B cell (primary cell): ENCODE measurements at regions not wholly inside any gene's neighbourhood (a gene's known extent, or its start where the extent isn't known, plus 50 kb on each side); places are given as distances from the start of the nearest gene placed in this dataset.

Source experiments
- ATAC-seq: fragments of 200-7000 bp; cut with Tn5 transposase; one replicate; pipeline ENCODE4 v1.10.0; 2021; ENCODE audit warnings: low read depth, mild to moderate bottlenecking, moderate number of reproducible peaks, moderate library complexity
- CTCF ChIA-PET: fragments of 350-600 bp; sonication (Branson Sonifier 250); formaldehyde crosslinking; loops from one replicate; lab custom pipeline; 2021; ENCODE audit warnings: antibody characterized with exemption, inconsistent platforms; lab: Charles Lee
- POLR2A ChIA-PET: fragments of 350-600 bp; sonication (Branson Sonifier 250); formaldehyde crosslinking; loops from one replicate; lab custom pipeline; 2021; ENCODE audit warnings: antibody characterized with exemption; lab: Charles Lee
- DNase-seq: peaks from one replicate; pipeline ENCODE4 v3.0.0; 2013
- H2AFZ ChIP-seq: 2 replicates; pipeline ENCODE4 v1.6.1; 2012; ENCODE audit warnings: mild to moderate bottlenecking, low read depth, low read length; ENCODE audit not compliant: insufficient read depth, poor library complexity, severe bottlenecking
- H3K27ac ChIP-seq, 2 donors: 1 replicate in 1 of 2; 2 replicates in 1 of 2; pipeline ENCODE4 v1.5.1; 2012 to 2013; ENCODE audit warnings: low read length in 2 of 2, mild to moderate bottlenecking in 2 of 2, moderate library complexity in 1 of 2
- H3K27me3 ChIP-seq, 4 experiments: fragments of 200-600 bp in 1 of 4; sonication (generic) in 1 of 4; replicated peaks in 1 of 4; 1 replicate in 2 of 4; 2 replicates in 2 of 4; pipeline versions ENCODE4 v1.6.1 to v1.7.0; 2013 to 2016; ENCODE audit warnings: low read length in 3 of 4, mild to moderate bottlenecking in 2 of 4, mixed read lengths in 1 of 4, moderate library complexity in 1 of 4; ENCODE audit not compliant: insufficient read depth in 4 of 4, control insufficient read depth in 3 of 4; ENCODE audit errors: control extremely low read depth in 1 of 4
- H3K36me3 ChIP-seq, 2 experiments: replicated peaks in 1 of 2; 1 replicate in 1 of 2; 2 replicates in 1 of 2; pipeline versions ENCODE4 v1.6.1 to v1.7.1; 2013; ENCODE audit warnings: low read length in 1 of 2; ENCODE audit not compliant: insufficient read depth in 2 of 2, control insufficient read depth in 1 of 2; ENCODE audit errors: control extremely low read depth in 1 of 2, extremely low read depth in 1 of 2
- H3K4me1 ChIP-seq, 2 donors: fragments of 200-600 bp in 1 of 2; sonication (generic) in 1 of 2; 1 replicate in 1 of 2; 2 replicates in 1 of 2; pipeline versions ENCODE4 v1.5.1 to v1.6.1; 2013 to 2017; ENCODE audit warnings: low read length in 2 of 2; ENCODE audit not compliant: control insufficient read depth in 2 of 2, insufficient read depth in 2 of 2
- H3K4me2 ChIP-seq: replicated peaks from 2 replicates; pipeline ENCODE3; 2012; ENCODE audit warnings: mild to moderate bottlenecking, low read depth, low read length; ENCODE audit not compliant: poor library complexity, severe bottlenecking
- H3K4me3 ChIP-seq, 5 experiments: fragments of 200-600 bp in 1 of 5; sonication (generic) in 1 of 5; 1 replicate in 3 of 5; 2 replicates in 2 of 5; pipeline versions ENCODE4 v1.5.1 to v1.7.0; 2011 to 2016; ENCODE audit warnings: low read length in 4 of 5, mild to moderate bottlenecking in 4 of 5, low read depth in 2 of 5, control low read depth in 1 of 5, moderate library complexity in 1 of 5; ENCODE audit not compliant: insufficient read depth in 1 of 5; ENCODE audit errors: control extremely low read depth in 1 of 5, extremely low read depth in 1 of 5
- H3K79me2 ChIP-seq: fragments of 200-600 bp; sonication (generic); one replicate; pipeline ENCODE4 v1.6.0; 2016; ENCODE audit warnings: low read length; ENCODE audit not compliant: control insufficient read depth, insufficient read depth
- H3K9ac ChIP-seq: fragments of 200-600 bp; sonication (generic); 2 replicates; pipeline ENCODE4 v1.6.1; 2017; ENCODE audit warnings: mild to moderate bottlenecking, low read length, moderate library complexity
- H3K9me3 ChIP-seq, 3 donors: one replicate each; pipeline versions ENCODE4 v1.6.1 to v1.7.1; 2013; ENCODE audit warnings: low read length in 2 of 3; ENCODE audit not compliant: control insufficient read depth in 2 of 3, insufficient read depth in 1 of 3; ENCODE audit errors: control extremely low read depth in 1 of 3
- H4K20me1 ChIP-seq: 2 replicates; pipeline ENCODE4 v1.6.0; 2012; ENCODE audit warnings: mild to moderate bottlenecking, low read length; ENCODE audit not compliant: insufficient read depth, control insufficient read depth, poor library complexity, severe bottlenecking
- H3K27ac Mint-ChIP-seq: one replicate; pipeline ENCODE4 v1.8.0; 2021; ENCODE audit warnings: mixed read lengths
- H3K27me3 Mint-ChIP-seq: one replicate; pipeline ENCODE4 v1.8.0; 2021; ENCODE audit warnings: mixed read lengths
- H3K4me1 Mint-ChIP-seq: one replicate; pipeline ENCODE4 v1.8.0; 2021; ENCODE audit warnings: mixed read lengths
- H3K4me3 Mint-ChIP-seq: one replicate; pipeline ENCODE4 v1.8.0; 2021; ENCODE audit warnings: mixed read lengths
- H3K9me3 Mint-ChIP-seq: one replicate; pipeline ENCODE4 v1.8.0; 2022; ENCODE audit warnings: mixed read lengths; ENCODE audit not compliant: insufficient read depth
- CTCF ChIP-seq: fragments of 200-600 bp; IDR thresholded peaks from one replicate; pipeline ENCODE4 v1.8.0; 2022; ENCODE audit warnings: antibody characterized with exemption, mild to moderate bottlenecking
- EZH2 ChIP-seq: IDR thresholded peaks from 2 replicates; pipeline ENCODE4 v1.6.1; 2012; ENCODE audit warnings: borderline replicate concordance, low read depth, mild to moderate bottlenecking, moderate library complexity, low read length; ENCODE audit not compliant: insufficient read depth, poor library complexity, severe bottlenecking
- WGBS: methylation state at CpG from one replicate; pipeline ENCODE4 v1.1.5; 2013; ENCODE audit warnings: missing lambda C conversion rate; ENCODE audit not compliant: insufficient coverage; 5-methylcytosine and 5-hydroxymethylcytosine counted together
- intact Hi-C: fragments of 100-400 bp; cut with micrococcal nuclease; formaldehyde crosslinking; loops from one replicate; pipeline ENCODE4 v1.10.0; 2022

GRCh38 chr12:75725521-75726111, 214.2 kb upstream of the KRR1 start:
- CTCF ChIA-PET = no interaction called here
- Mint-ChIP-seq H3K9me3 (no peaks in the 10 kb centered on the region), H3K4me1 (no peaks in the 10 kb centered on the region), H3K27me3 (peaks cover 6% of the 10 kb centered on the region), H3K27ac (no peak overlapping the region), H3K4me3 (no peak overlapping the region)
- no peak overlapping the region for H3K4me2 ChIP-seq
- no peaks in the 10 kb centered on the region for H4K20me1 ChIP-seq
- no peaks in the 10 kb centered on the region for H3K4me1 ChIP-seq
- no peaks in the 10 kb centered on the region for H3K27me3 ChIP-seq
- POLR2A ChIA-PET = no interaction called here
- ATAC-seq (no peak), DNase-seq (no peak)
- intact Hi-C loops = no loop called here
- no peaks in the 10 kb centered on the region for H3K36me3 ChIP-seq
- TF ChIP-seq CTCF = no peak
- TF ChIP-seq EZH2 = no peak
- H3K9ac ChIP-seq = no peak overlapping the region
- H3K9me3 ChIP-seq = peaks cover 0 to 2% (median 1%) of the 10 kb centered on the region in 3 donors
- H3K4me3 ChIP-seq = no peak overlapping the region
- WGBS = 67% methylated on average over 1 of the region's 3 CpGs
- H2AFZ ChIP-seq = no peak overlapping the region
- no peak overlapping the region for H3K27ac ChIP-seq
- H3K79me2 ChIP-seq = no peaks in the 10 kb centered on the region

- DNase-seq = no peak
Measured at GRCh38 chr12:75724928-75725312, 213.5 kb upstream of the KRR1 start.

More at GRCh38 chr12:75724928-75725312, 213.5 kb upstream of the KRR1 start:
- no peak overlapping the region for H3K27ac ChIP-seq
- no peak overlapping the region for H3K4me3 Mint-ChIP-seq
- H3K9me3 Mint-ChIP-seq = no peaks in the 10 kb centered on the region
- no peak for ATAC-seq
- H3K4me3 ChIP-seq = no peak overlapping the region
- H3K4me2 ChIP-seq = no peak overlapping the region
- H4K20me1 ChIP-seq = no peaks in the 10 kb centered on the region
- H3K4me1 ChIP-seq = no peaks in the 10 kb centered on the region
- no peak overlapping the region for H2AFZ ChIP-seq
- no peak for TF ChIP-seq EZH2
- no peak for TF ChIP-seq CTCF
- H3K9me3 ChIP-seq = peaks cover 0 to 2% (median 1%) of the 10 kb centered on the region in 3 donors
- ChIA-PET POLR2A (no interaction called here), CTCF (no interaction called here)
- H3K9ac ChIP-seq = no peak overlapping the region
- no peaks in the 10 kb centered on the region for H3K79me2 ChIP-seq
- no peaks in the 10 kb centered on the region for H3K4me1 Mint-ChIP-seq
- intact Hi-C loops = no loop called here
- no peak overlapping the region for H3K27ac Mint-ChIP-seq
- 98% methylated on average over 3 of the region's 5 CpGs for WGBS
- no peaks in the 10 kb centered on the region for H3K36me3 ChIP-seq
- H3K27me3 ChIP-seq = no peaks in the 10 kb centered on the region
- H3K27me3 Mint-ChIP-seq = peaks cover 10% of the 10 kb centered on the region
